ENCODE measurements at regions not wholly inside any gene's neighbourhood (a gene's known extent, or its start where the extent isn't known, plus 50 kb on each side); places are given as distances from the start of the nearest gene placed in this dataset.

GRCh38 chr6:44731485-44732095, 344.1 kb downstream of the CDC5L start:
- H3K4me3 ChIP-seq (ENCODE audit: low read length), result no peak overlapping the region
- H3K9me2 ChIP-seq (ENCODE audit: insufficient read depth, low read length), result no peaks in the 10 kb centered on the region
- H3K27me3 ChIP-seq (ENCODE audit: insufficient read depth, low read depth, low read length), result no peaks in the 10 kb centered on the region
- no peaks in the 10 kb centered on the region for H3F3A ChIP-seq (ENCODE audit: insufficient read depth, low read length, poor library complexity, severe bottlenecking)
- no peaks in the 10 kb centered on the region for H3K9me3 ChIP-seq (ENCODE audit: low read length)
- H3K36me3 ChIP-seq (ENCODE audit: insufficient read depth, low read length), result no peaks in the 10 kb centered on the region
- H3K79me2 ChIP-seq (replicated peaks; ENCODE audit: insufficient read depth, low read length), result no peaks in the 10 kb centered on the region
- no peaks in the 10 kb centered on the region for H4K20me1 ChIP-seq (ENCODE audit: insufficient read depth)
- H3K27ac ChIP-seq (ENCODE audit: low read length), result no peak overlapping the region
- no peak overlapping the region for H3K4me2 ChIP-seq (ENCODE audit: low read length)
- no peak overlapping the region for H3K9ac ChIP-seq (ENCODE audit: low read length)
- no peak overlapping the region for H2AFZ ChIP-seq (ENCODE audit: low read depth, low read length)
- TF ChIP-seq TAF1 (IDR thresholded peaks at IDR 0.05; ENCODE audit: low read depth) (no peak), SMC3 (conservative IDR thresholded peaks at IDR 0.05; ENCODE audit: poor library complexity) (no peak), REST (IDR thresholded peaks at IDR 0.05; ENCODE audit: borderline replicate concordance) (no peak), CTCF (IDR thresholded peaks at IDR 0.05; ENCODE audit: poor library complexity, severe bottlenecking) (no peak), EP300 (conservative IDR thresholded peaks at IDR 0.05; ENCODE audit: poor library complexity, severe bottlenecking) (no peak), EZH2 (IDR thresholded peaks at IDR 0.05; ENCODE audit: borderline replicate concordance, insufficient read depth, low read length, poor library complexity, severe bottlenecking) (no peak), MXI1 (conservative IDR thresholded peaks at IDR 0.05; ENCODE audit: poor library complexity, severe bottlenecking) (no peak), RAD21 (conservative IDR thresholded peaks at IDR 0.05) (no peak), POLR2AphosphoS5 (IDR thresholded peaks at IDR 0.05) (no peak)

- no peak overlapping the region for H3K4me3 ChIP-seq (ENCODE audit: low read length)
- no peaks in the 10 kb centered on the region for H3K36me3 ChIP-seq (ENCODE audit: insufficient read depth, low read length)
- no peak overlapping the region for H3K27ac ChIP-seq (ENCODE audit: low read length)
- no peak overlapping the region for H2AFZ ChIP-seq (ENCODE audit: low read depth, low read length)
- H3K4me2 ChIP-seq (ENCODE audit: low read length), result no peak overlapping the region
- H3K9me2 ChIP-seq (ENCODE audit: insufficient read depth, low read length), result no peaks in the 10 kb centered on the region
- no peak overlapping the region for H3K9ac ChIP-seq (ENCODE audit: low read length)
- H3K79me2 ChIP-seq (replicated peaks; ENCODE audit: insufficient read depth, low read length), result no peaks in the 10 kb centered on the region
- H3K27me3 ChIP-seq (ENCODE audit: insufficient read depth, low read depth, low read length), result no peaks in the 10 kb centered on the region
- no peaks in the 10 kb centered on the region for H3F3A ChIP-seq (ENCODE audit: insufficient read depth, low read length, poor library complexity, severe bottlenecking)
- TF ChIP-seq POLR2AphosphoS5 (IDR thresholded peaks at IDR 0.05) (no peak), SMC3 (conservative IDR thresholded peaks at IDR 0.05; ENCODE audit: poor library complexity) (no peak), RAD21 (conservative IDR thresholded peaks at IDR 0.05) (no peak), EP300 (conservative IDR thresholded peaks at IDR 0.05; ENCODE audit: poor library complexity, severe bottlenecking) (no peak), CTCF (IDR thresholded peaks at IDR 0.05; ENCODE audit: poor library complexity, severe bottlenecking) (no peak), MXI1 (conservative IDR thresholded peaks at IDR 0.05; ENCODE audit: poor library complexity, severe bottlenecking) (no peak), EZH2 (IDR thresholded peaks at IDR 0.05; ENCODE audit: borderline replicate concordance, insufficient read depth, low read length, poor library complexity, severe bottlenecking) (no peak), REST (IDR thresholded peaks at IDR 0.05; ENCODE audit: borderline replicate concordance) (no peak), TAF1 (IDR thresholded peaks at IDR 0.05; ENCODE audit: low read depth) (no peak)
- no peaks in the 10 kb centered on the region for H3K9me3 ChIP-seq (ENCODE audit: low read length)
- no peaks in the 10 kb centered on the region for H4K20me1 ChIP-seq (ENCODE audit: insufficient read depth)
Observed at GRCh38 chr6:44732243-44732642, 344.7 kb downstream of the CDC5L start.

Measured in neural cell (in vitro differentiated cells).